Neuronal stem cell (in vitro differentiated cells): ENCODE measurements at regions not wholly inside any gene's neighbourhood (a gene's known extent, or its start where the extent isn't known, plus 50 kb on each side); places are given as distances from the start of the nearest gene placed in this dataset.

Experiments used
- DNase-seq: peaks from one replicate; pipeline ENCODE4 v3.0.0-alpha.2; 2013; ENCODE audit warnings: low spot score
- H2AFZ ChIP-seq: one replicate; pipeline ENCODE4 v1.6.1; 2013; ENCODE audit warnings: mild to moderate bottlenecking, low read length, inconsistent platforms
- H2AK5ac ChIP-seq: 2 replicates; pipeline ENCODE4 v1.6.1; 2013; ENCODE audit warnings: low read depth, mild to moderate bottlenecking, inconsistent platforms, low read length, moderate library complexity, mixed read lengths
- H2BK120ac ChIP-seq: 2 replicates; pipeline ENCODE4 v1.6.1; 2013; ENCODE audit warnings: low read depth, mild to moderate bottlenecking, inconsistent platforms, low read length, moderate library complexity, mixed read lengths
- H2BK12ac ChIP-seq: one replicate; pipeline ENCODE4 v1.6.1; 2013; ENCODE audit warnings: low read length, inconsistent platforms
- H2BK15ac ChIP-seq: 2 replicates; pipeline ENCODE4 v1.6.1; 2013; ENCODE audit warnings: mild to moderate bottlenecking, low read length, inconsistent platforms, mixed read lengths
- H2BK5ac ChIP-seq: one replicate; pipeline ENCODE4 v1.6.1; 2013; ENCODE audit warnings: inconsistent platforms, mild to moderate bottlenecking, low read length, moderate library complexity
- H3K14ac ChIP-seq: one replicate; pipeline ENCODE4 v1.6.1; 2013; ENCODE audit warnings: low read length, inconsistent platforms
- H3K18ac ChIP-seq: 2 replicates; pipeline ENCODE4 v1.6.1; 2013; ENCODE audit warnings: low read length, inconsistent platforms
- H3K23ac ChIP-seq: 2 replicates; pipeline ENCODE4 v1.6.1; 2013; ENCODE audit warnings: low read depth, mild to moderate bottlenecking, mixed read lengths, low read length, inconsistent platforms; ENCODE audit not compliant: poor library complexity
- H3K27ac ChIP-seq: replicated peaks from 3 replicates; pipeline ENCODE4 v1.5.1; 2013; ENCODE audit warnings: low read length, inconsistent platforms
- H3K27me3 ChIP-seq, 3 experiments: 2 replicates each; pipeline ENCODE4 v1.6.1; 2013; ENCODE audit warnings: low read length in 3 of 3, mild to moderate bottlenecking in 2 of 3, inconsistent platforms in 1 of 3, low read depth in 1 of 3, mixed read lengths in 1 of 3, moderate library complexity in 1 of 3; ENCODE audit not compliant: control insufficient read depth in 3 of 3, insufficient read depth in 3 of 3
- H3K36me3 ChIP-seq, 2 donors: replicated peaks in 1 of 2; 2 replicates each; pipeline ENCODE4 v1.6.1; 2013; ENCODE audit warnings: low read length in 2 of 2; ENCODE audit not compliant: control insufficient read depth in 2 of 2, insufficient read depth in 2 of 2
- H3K4ac ChIP-seq: 2 replicates; pipeline ENCODE4 v1.6.1; 2013; ENCODE audit warnings: inconsistent platforms, mild to moderate bottlenecking, low read length, moderate library complexity
- H3K4me1 ChIP-seq, 2 donors: 1 replicate in 1 of 2; 2 replicates in 1 of 2; pipeline ENCODE4 v1.6.1; 2013; ENCODE audit warnings: low read length in 2 of 2, low read depth in 1 of 2; ENCODE audit not compliant: control insufficient read depth in 2 of 2, insufficient read depth in 1 of 2
- H3K4me2 ChIP-seq: one replicate; pipeline ENCODE4 v1.6.1; 2013; ENCODE audit warnings: mild to moderate bottlenecking, low read length, inconsistent platforms; ENCODE audit not compliant: insufficient read depth, poor library complexity, severe bottlenecking
- H3K4me3 ChIP-seq, 2 donors: 2 replicates each; pipeline ENCODE4 v1.5.1; 2013; ENCODE audit warnings: low read length in 2 of 2, mild to moderate bottlenecking in 2 of 2, inconsistent platforms in 1 of 2, moderate library complexity in 1 of 2
- H3K79me1 ChIP-seq: one replicate; pipeline ENCODE4 v1.6.1; 2013; ENCODE audit warnings: low read depth, mild to moderate bottlenecking, inconsistent platforms, low read length, moderate library complexity
- H3K9ac ChIP-seq: one replicate; pipeline ENCODE4 v1.6.1; 2013; ENCODE audit warnings: mild to moderate bottlenecking, low read depth, low read length, inconsistent platforms; ENCODE audit not compliant: poor library complexity
- H3K9me3 ChIP-seq, 2 donors: replicated peaks in 1 of 2; 2 replicates each; pipeline versions ENCODE3 to v1.6.1; 2013; ENCODE audit warnings: low read length in 2 of 2, mild to moderate bottlenecking in 2 of 2, inconsistent platforms in 1 of 2, low read depth in 1 of 2, mixed read lengths in 1 of 2, moderate library complexity in 1 of 2; ENCODE audit not compliant: control insufficient read depth in 2 of 2, insufficient read depth in 1 of 2
- H4K8ac ChIP-seq: one replicate; pipeline ENCODE4 v1.6.1; 2013; ENCODE audit warnings: low read depth, mild to moderate bottlenecking, inconsistent platforms, low read length, moderate library complexity
- H4K91ac ChIP-seq: one replicate; pipeline ENCODE4 v1.6.1; 2013; ENCODE audit warnings: low read length, low read depth, mild to moderate bottlenecking, inconsistent platforms; ENCODE audit not compliant: poor library complexity
- WGBS, 2 donors: extraction: QIAGEN DNeasy Blood & Tissue Kit; methylation state at CpG; one replicate each; pipeline ENCODE4 v1.1.7; 2013; ENCODE audit warnings: missing lambda C conversion rate in 2 of 2, mixed read lengths in 1 of 2; ENCODE audit not compliant: insufficient read length in 2 of 2, insufficient replicate concordance in 1 of 2; ENCODE audit errors: extremely low coverage in 2 of 2; 5-methylcytosine and 5-hydroxymethylcytosine counted together

DNA sequence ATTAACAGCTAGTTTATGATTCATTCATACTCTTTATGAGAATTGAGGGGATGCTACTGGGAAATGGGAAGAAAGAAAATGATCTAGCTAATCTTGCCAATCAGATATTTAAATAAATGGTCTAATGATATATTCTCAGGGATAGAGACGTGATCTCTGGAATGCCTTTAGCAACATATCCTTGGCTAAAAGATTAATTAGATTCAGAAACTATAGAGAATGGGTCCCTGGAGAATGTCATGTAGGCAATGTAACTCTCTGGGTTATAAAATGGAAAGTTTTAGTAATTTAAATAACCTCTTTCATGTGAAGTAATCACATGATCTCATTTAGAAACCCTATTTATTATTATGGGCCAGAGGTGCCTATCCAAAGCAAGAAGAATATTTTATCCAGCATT lies 771.0 kb upstream of the CDH2 start:
- H2BK120ac ChIP-seq: no peak overlapping the region
- H3K23ac ChIP-seq: no peak overlapping the region
- no peak overlapping the region for H3K18ac ChIP-seq
- H3K4me2 ChIP-seq: no peak overlapping the region
- H2BK5ac ChIP-seq: no peak overlapping the region
- no peak overlapping the region for H3K27ac ChIP-seq
- no peak overlapping the region for H2BK12ac ChIP-seq
- no peak overlapping the region for H4K8ac ChIP-seq
- no peak overlapping the region for H3K4ac ChIP-seq
- H3K36me3 ChIP-seq: no peaks in the 10 kb centered on the region
- no peak overlapping the region for H2AK5ac ChIP-seq
- no peak overlapping the region for H3K9ac ChIP-seq
- H3K9me3 ChIP-seq: peaks cover 5 to 17% of the 10 kb centered on the region in 2 donors
- no peak for DNase-seq
- H2BK15ac ChIP-seq: no peak overlapping the region
- no peak overlapping the region for H3K14ac ChIP-seq
- no peak overlapping the region for H3K4me3 ChIP-seq
- WGBS, 2 donors: no CpG with 5 or more reads among the region's 1 CpG
- no peaks in the 10 kb centered on the region for H3K79me1 ChIP-seq
- H3K27me3 ChIP-seq: no peaks in the 10 kb centered on the region
- H4K91ac ChIP-seq: no peak overlapping the region
- H2AFZ ChIP-seq: no peak overlapping the region
- H3K4me1 ChIP-seq: no peaks in the 10 kb centered on the region

DNA sequence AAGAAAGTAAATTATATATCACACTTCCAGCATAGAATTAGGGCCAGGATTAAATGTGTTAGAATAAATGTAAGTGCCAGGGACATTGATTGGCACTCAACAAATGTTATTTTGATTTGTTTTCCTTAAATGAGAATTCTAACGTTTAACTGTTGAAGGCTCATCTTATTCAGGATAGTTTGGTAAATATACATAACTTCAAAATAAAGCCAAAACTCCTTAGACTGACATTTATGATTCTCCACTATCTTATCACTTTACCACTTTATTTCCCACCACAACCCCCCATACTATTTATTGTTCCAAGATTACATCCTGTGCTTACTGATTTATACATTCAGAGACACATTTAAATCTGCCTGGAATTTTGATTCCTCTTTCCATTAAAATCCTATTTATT lies 769.5 kb upstream of the CDH2 start:
- Histone ChIP-seq H3K36me3 (no peaks in the 10 kb centered on the region), H3K9me3 (peaks cover under 1 to 4% of the 10 kb centered on the region in 2 donors), H3K9ac (no peak overlapping the region), H2BK120ac (no peak overlapping the region), H3K4ac (no peak overlapping the region), H2AK5ac (no peak overlapping the region), H3K4me2 (no peak overlapping the region), H3K14ac (no peak overlapping the region), H4K8ac (no peak overlapping the region), H3K27ac (no peak overlapping the region), H4K91ac (no peak overlapping the region), H3K4me1 (no peaks in the 10 kb centered on the region), H3K79me1 (no peaks in the 10 kb centered on the region), H3K18ac (no peak overlapping the region), H2BK12ac (no peak overlapping the region), H3K4me3 (no peak overlapping the region), H2BK5ac (no peak overlapping the region), H2AFZ (no peak overlapping the region), H2BK15ac (no peak overlapping the region), H3K23ac (no peak overlapping the region), H3K27me3 (no peaks in the 10 kb centered on the region)
- WGBS, 2 donors: no CpG with 5 or more reads among the region's 1 CpG
- no peak for DNase-seq

GRCh38 chr18:28922936-28923335 lies 746.0 kb upstream of the CDH2 start:
- Histone ChIP-seq H3K27ac (no peak overlapping the region), H2BK15ac (no peak overlapping the region), H2AFZ (no peak overlapping the region), H2BK12ac (no peak overlapping the region), H3K23ac (no peak overlapping the region), H2AK5ac (no peak overlapping the region), H3K4me3 (no peak overlapping the region), H3K79me1 (no peaks in the 10 kb centered on the region), H2BK5ac (no peak overlapping the region), H3K36me3 (no peaks in the 10 kb centered on the region), H4K8ac (no peak overlapping the region), H4K91ac (no peak overlapping the region), H3K4me1 (peaks cover 0 to 1% of the 10 kb centered on the region in 2 donors), H3K4me2 (no peak overlapping the region), H2BK120ac (no peak overlapping the region), H3K14ac (no peak overlapping the region), H3K9me3 (no peaks in the 10 kb centered on the region), H3K27me3 (no peaks in the 10 kb centered on the region), H3K9ac (no peak overlapping the region), H3K4ac (no peak overlapping the region), H3K18ac (no peak overlapping the region)
- no peak for DNase-seq
- no CpG with 5 or more reads among the region's 2 CpGs for WGBS, 2 donors

DNA sequence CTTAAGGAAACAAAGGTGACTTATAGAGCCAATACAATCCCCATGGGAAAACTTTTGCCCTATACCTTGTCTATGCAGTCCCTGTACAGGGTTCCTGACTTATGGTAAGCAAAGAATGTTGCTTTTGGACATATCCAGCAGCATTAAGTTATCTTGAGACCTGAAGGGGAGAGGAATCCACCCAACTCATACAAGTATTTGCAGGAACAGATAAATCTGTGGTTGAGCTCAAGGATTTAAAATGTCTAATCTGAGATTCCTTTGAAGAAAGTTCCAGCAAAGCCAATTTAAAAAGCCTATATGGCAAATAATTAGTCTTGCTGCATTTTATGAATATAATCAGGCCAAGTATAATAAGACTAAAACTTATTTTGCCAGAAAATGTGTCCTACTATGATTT lies 739.5 kb upstream of the CDH2 start:
- Histone ChIP-seq H3K36me3 (no peaks in the 10 kb centered on the region), H4K91ac (no peak overlapping the region), H4K8ac (no peak overlapping the region), H3K27me3 (no peaks in the 10 kb centered on the region), H3K9ac (no peak overlapping the region), H3K14ac (no peak overlapping the region), H3K4me2 (no peak overlapping the region), H2BK12ac (no peak overlapping the region), H2BK5ac (no peak overlapping the region), H3K18ac (no peak overlapping the region), H3K27ac (no peak overlapping the region), H3K9me3 (peaks cover 1% of the 10 kb centered on the region in 2 donors), H2AK5ac (no peak overlapping the region), H3K4ac (no peak overlapping the region), H3K23ac (no peak overlapping the region), H3K4me1 (no peaks in the 10 kb centered on the region), H3K79me1 (no peaks in the 10 kb centered on the region), H2BK15ac (no peak overlapping the region), H2BK120ac (no peak overlapping the region), H2AFZ (no peak overlapping the region), H3K4me3 (no peak overlapping the region)
- DNase-seq: no peak
